Stimulated activated CD8-positive, alpha-beta memory T cell treated with anti-CD3 and anti-CD28 coated beads, Interleukin-15, amount 100 ng/mL, for 48 hours (primary cell): ENCODE measurements at regions not wholly inside any gene's neighbourhood (a gene's known extent, or its start where the extent isn't known, plus 50 kb on each side); places are given as distances from the start of the nearest gene placed in this dataset.
"Not testable (repeated sequence)": the region's sequence is repeated elsewhere in the genome, so short reads cannot be mapped to it uniquely, and the experiment has no call there.

ENCODE experiments used
- DNase-seq, 2 donors: peaks; one replicate each; pipeline ENCODE4 v3.0.0-alpha.2; 2020; ENCODE audit warnings: low read depth in 2 of 2

GRCh38 chr13:79988573-79988972 is 352.4 kb downstream of the SPRY2 start:
- no peak for DNase-seq

GRCh38 chr13:79987761-79988160 is 353.2 kb downstream of the SPRY2 start:
- DNase-seq = no peak

GRCh38 chr13:79987323-79987722 is 353.6 kb downstream of the SPRY2 start:
- no peak for DNase-seq

GRCh38 chr13:79986890-79987289 is 354.0 kb downstream of the SPRY2 start:
- no peak for DNase-seq

- DNase-seq = not testable (repeated sequence)
Measured at GRCh38 chr13:79974935-79975650, 365.8 kb downstream of the SPRY2 start.

GRCh38 chr13:79973533-79973963 is 367.4 kb downstream of the SPRY2 start:
- no peak for DNase-seq

- DNase-seq = no peak
Measured at GRCh38 chr13:79972066-79972569, 368.8 kb downstream of the SPRY2 start.

- no peak for DNase-seq
Measured at GRCh38 chr13:79966493-79966895, 374.4 kb downstream of the SPRY2 start.

GRCh38 chr13:79966059-79966458 is 374.9 kb downstream of the SPRY2 start:
- no peak for DNase-seq

- DNase-seq = no peak
Measured at GRCh38 chr13:79946556-79946955, 394.4 kb downstream of the SPRY2 start.

- no peak for DNase-seq
Measured at GRCh38 chr13:79943346-79944023, 397.4 kb downstream of the SPRY2 start.

- no peak for DNase-seq
Measured at GRCh38 chr13:79941752-79942151, 399.2 kb downstream of the SPRY2 start.

- DNase-seq = no peak
Measured at GRCh38 chr13:79939689-79940088, 401.2 kb downstream of the SPRY2 start.

- DNase-seq = no peak
Measured at GRCh38 chr13:79937771-79938216, 403.1 kb downstream of the SPRY2 start.

GRCh38 chr13:79937311-79937710 is 403.6 kb downstream of the SPRY2 start:
- no peak for DNase-seq

GRCh38 chr13:79936368-79937136 is 404.4 kb downstream of the SPRY2 start:
- DNase-seq = no peak

GRCh38 chr13:79935121-79935520 is 405.8 kb downstream of the SPRY2 start:
- DNase-seq = no peak

- DNase-seq = no peak
Measured at GRCh38 chr13:79933389-79933788, 407.5 kb downstream of the SPRY2 start.

- no peak for DNase-seq
Measured at GRCh38 chr13:79932556-79932955, 408.4 kb downstream of the SPRY2 start.

GRCh38 chr13:79923973-79924556 is 416.9 kb downstream of the SPRY2 start:
- DNase-seq = not testable (repeated sequence)

GRCh38 chr13:79919091-79919490 is 421.8 kb downstream of the SPRY2 start:
- DNase-seq = no peak

- DNase-seq = no peak
Measured at GRCh38 chr13:79918620-79919019, 422.3 kb downstream of the SPRY2 start.
